Subcutaneous abdominal adipose tissue (tissue), 5 donors: ENCODE measurements at regions not wholly inside any gene's neighbourhood (a gene's known extent, or its start where the extent isn't known, plus 50 kb on each side); places are given as distances from the start of the nearest gene placed in this dataset.

Source experiments
- H3K27ac ChIP-seq: one replicate; pipeline ENCODE4 v1.7.0; 2013; ENCODE audit warnings: low read depth, mild to moderate bottlenecking, inconsistent platforms, low read length, moderate library complexity
- H3K27me3 ChIP-seq, 5 donors: one replicate each; pipeline ENCODE4 v1.7.0; 2013; ENCODE audit warnings: low read length in 5 of 5, inconsistent platforms in 1 of 5; ENCODE audit not compliant: control insufficient read depth in 5 of 5, insufficient read depth in 4 of 5
- H3K36me3 ChIP-seq, 5 donors: one replicate each; pipeline ENCODE4 v1.7.0; 2013; ENCODE audit warnings: low read length in 5 of 5; ENCODE audit not compliant: control insufficient read depth in 5 of 5, insufficient read depth in 5 of 5
- H3K4me1 ChIP-seq, 5 donors: one replicate each; pipeline ENCODE4 v1.7.0; 2013; ENCODE audit warnings: low read length in 5 of 5, mild to moderate bottlenecking in 3 of 5, moderate library complexity in 1 of 5; ENCODE audit not compliant: control insufficient read depth in 5 of 5, insufficient read depth in 5 of 5
- H3K4me3 ChIP-seq, 5 donors: one replicate each; pipeline ENCODE4 v1.7.0; 2013; ENCODE audit warnings: low read length in 5 of 5, low read depth in 1 of 5
- H3K9ac ChIP-seq, 5 donors: one replicate each; pipeline ENCODE4 v1.7.0; 2013; ENCODE audit warnings: low read length in 5 of 5, mild to moderate bottlenecking in 4 of 5, moderate library complexity in 3 of 5
- H3K9me3 ChIP-seq, 5 donors: one replicate each; pipeline ENCODE4 v1.7.0; 2013; ENCODE audit warnings: low read length in 5 of 5; ENCODE audit not compliant: control insufficient read depth in 5 of 5
- donor health status: healthy.
- donor health status: healthy.
- donor health status: healthy.
- donor health status: healthy.
- donor health status: healthy.

DNA sequence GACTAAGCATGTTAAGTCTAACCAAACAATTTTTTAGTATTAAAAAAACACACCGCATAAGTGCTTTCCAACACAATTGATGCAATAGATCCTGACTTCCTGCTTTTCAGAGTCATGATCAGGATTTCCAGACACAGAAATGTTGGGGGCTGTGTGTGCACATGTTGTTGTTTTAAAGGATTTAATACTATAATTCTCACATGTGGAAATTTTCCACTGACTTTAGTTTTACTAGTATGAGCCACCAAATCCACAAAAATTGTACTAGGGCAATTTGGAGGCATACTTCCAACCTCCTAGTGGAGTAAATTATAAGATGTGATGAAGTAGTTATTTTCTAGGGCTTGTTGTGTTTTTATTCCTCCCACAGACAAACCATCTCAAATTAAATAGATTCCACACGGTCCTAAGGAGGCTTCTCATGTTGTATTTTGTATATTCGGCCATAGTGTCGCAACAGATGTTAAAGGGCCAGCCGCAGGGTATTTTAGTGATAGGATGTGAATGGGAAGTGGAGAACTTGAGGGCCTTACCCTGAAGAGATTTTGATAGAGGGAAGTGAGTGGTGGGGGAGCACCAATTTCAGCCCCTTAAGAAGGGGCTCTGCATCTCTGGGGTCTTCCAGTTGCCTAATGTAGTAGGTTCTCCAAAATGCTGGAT is 108.9 kb upstream of the KLF7 start:
- no peaks in the 10 kb centered on the region for H3K27me3 ChIP-seq
- H3K4me3 ChIP-seq = no peak overlapping the region
- no peaks in the 10 kb centered on the region for H3K4me1 ChIP-seq
- H3K27ac ChIP-seq = no peak overlapping the region
- H3K9ac ChIP-seq = no peak overlapping the region
- H3K9me3 ChIP-seq = no peaks in the 10 kb centered on the region
- H3K36me3 ChIP-seq = no peaks in the 10 kb centered on the region

GRCh38 chr2:207275779-207276178 is 110.0 kb upstream of the KLF7 start:
- H3K4me3 ChIP-seq = no peak overlapping the region
- no peaks in the 10 kb centered on the region for H3K27me3 ChIP-seq
- H3K4me1 ChIP-seq = no peaks in the 10 kb centered on the region
- H3K27ac ChIP-seq = no peak overlapping the region
- no peaks in the 10 kb centered on the region for H3K36me3 ChIP-seq
- H3K9ac ChIP-seq = no peak overlapping the region
- H3K9me3 ChIP-seq = no peaks in the 10 kb centered on the region

GRCh38 chr2:207276248-207276647 is 110.5 kb upstream of the KLF7 start:
- no peak overlapping the region for H3K4me3 ChIP-seq
- H3K27ac ChIP-seq = no peak overlapping the region
- H3K27me3 ChIP-seq = no peaks in the 10 kb centered on the region
- H3K9me3 ChIP-seq = no peaks in the 10 kb centered on the region
- H3K4me1 ChIP-seq = no peaks in the 10 kb centered on the region
- no peak overlapping the region for H3K9ac ChIP-seq
- no peaks in the 10 kb centered on the region for H3K36me3 ChIP-seq

DNA sequence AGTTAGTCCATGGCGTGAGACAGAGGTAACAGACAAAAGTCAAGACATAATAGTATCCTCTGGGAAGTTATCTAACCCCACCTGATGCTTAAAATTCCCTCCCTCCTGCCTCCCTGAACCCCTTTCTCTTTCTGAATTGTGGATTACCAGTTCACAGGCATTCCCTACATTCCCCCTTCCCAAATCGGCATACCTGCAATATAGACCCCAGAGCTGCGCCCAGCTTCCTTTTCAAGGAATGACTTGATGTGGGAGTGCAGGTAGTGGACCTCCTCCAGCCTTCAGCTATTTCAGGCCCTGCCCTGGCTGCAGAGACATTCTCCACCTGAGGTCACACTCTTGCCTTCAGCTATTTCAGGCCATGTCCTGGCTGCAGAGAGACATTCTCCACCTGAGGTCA is 111.1 kb upstream of the KLF7 start:
- no peaks in the 10 kb centered on the region for H3K9me3 ChIP-seq
- no peaks in the 10 kb centered on the region for H3K4me1 ChIP-seq
- H3K36me3 ChIP-seq = no peaks in the 10 kb centered on the region
- no peak overlapping the region for H3K9ac ChIP-seq
- H3K27me3 ChIP-seq = no peaks in the 10 kb centered on the region
- no peak overlapping the region for H3K4me3 ChIP-seq
- no peak overlapping the region for H3K27ac ChIP-seq

DNA sequence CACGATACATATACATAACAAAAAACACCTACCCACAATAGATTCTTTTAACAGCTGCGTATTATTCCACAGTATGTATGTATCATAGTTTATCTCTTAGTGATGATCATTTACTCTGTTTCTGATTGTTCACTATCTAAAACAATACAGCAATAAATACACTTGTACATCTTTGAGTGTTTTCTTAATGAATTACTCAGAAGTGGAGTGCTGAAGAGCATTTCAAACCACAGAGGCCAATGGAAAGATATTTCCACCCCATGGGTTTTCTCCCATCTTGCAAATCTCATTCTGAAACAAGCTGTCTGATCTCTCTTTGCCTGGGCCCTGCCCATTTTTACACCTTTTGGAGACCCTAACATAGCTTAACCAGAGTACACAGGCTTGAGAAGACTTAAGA is 113.8 kb upstream of the KLF7 start:
- Histone ChIP-seq H3K9me3 (no peaks in the 10 kb centered on the region), H3K27ac (no peak overlapping the region), H3K4me3 (no peak overlapping the region), H3K9ac (no peak overlapping the region), H3K27me3 (no peaks in the 10 kb centered on the region), H3K4me1 (peaks cover 0 to 4% (median 0%) of the 10 kb centered on the region in 5 donors), H3K36me3 (no peaks in the 10 kb centered on the region)

DNA sequence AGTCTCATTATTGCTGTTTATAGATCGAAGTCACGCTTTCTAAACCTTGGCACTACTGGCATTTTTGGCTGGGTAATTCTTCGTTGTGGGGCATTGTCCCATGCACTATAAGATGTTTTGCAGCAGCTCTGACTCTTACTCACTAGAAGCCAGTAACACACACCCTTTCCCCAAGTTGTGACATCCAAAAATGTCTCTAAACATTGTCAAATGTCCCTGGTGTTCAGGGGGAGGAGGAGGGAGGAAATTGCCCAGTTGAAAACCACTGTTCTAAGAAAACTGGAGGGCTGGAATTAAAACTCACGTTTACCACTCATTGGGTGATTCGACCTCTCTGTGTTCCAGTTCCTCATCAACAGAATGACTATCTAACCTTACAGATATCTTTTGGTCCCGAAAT is 115.7 kb upstream of the KLF7 start:
- Histone ChIP-seq H3K4me3 (no peak overlapping the region), H3K9ac (no peak overlapping the region), H3K27ac (no peak overlapping the region)

DNA sequence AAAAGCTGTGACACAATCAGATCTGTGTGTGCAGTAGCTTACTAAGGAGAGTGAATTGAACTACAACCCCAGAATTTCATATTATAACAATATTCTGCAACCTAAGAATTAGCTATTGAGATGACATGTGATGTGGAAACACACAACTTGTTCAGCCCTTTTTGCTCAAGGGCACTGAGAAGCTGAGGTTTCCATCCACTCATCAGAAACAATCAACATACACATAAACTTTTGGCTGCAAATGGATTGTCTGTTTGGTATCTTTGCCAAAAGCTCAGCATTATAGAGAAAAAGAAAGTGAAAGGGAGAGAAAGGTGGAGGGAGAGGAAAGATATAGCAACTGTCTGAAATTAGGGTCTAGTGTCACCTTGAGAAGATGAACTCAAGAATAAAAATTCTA is 117.2 kb upstream of the KLF7 start:
- no peak overlapping the region for H3K9ac ChIP-seq
- H3K36me3 ChIP-seq = no peaks in the 10 kb centered on the region
- H3K9me3 ChIP-seq = no peaks in the 10 kb centered on the region
- no peaks in the 10 kb centered on the region for H3K27me3 ChIP-seq
- no peak overlapping the region for H3K4me3 ChIP-seq
- peaks cover 0 to 4% (median 0%) of the 10 kb centered on the region in 5 donors for H3K4me1 ChIP-seq
- no peak overlapping the region for H3K27ac ChIP-seq

More for the DNA sequence above, 115.7 kb upstream of the KLF7 start:
- Histone ChIP-seq H3K4me1 (peaks cover 0 to 4% (median 0%) of the 10 kb centered on the region in 5 donors), H3K9me3 (no peaks in the 10 kb centered on the region), H3K36me3 (no peaks in the 10 kb centered on the region), H3K27me3 (no peaks in the 10 kb centered on the region)

- Histone ChIP-seq H3K4me3 (no peak overlapping the region), H3K27me3 (no peaks in the 10 kb centered on the region), H3K27ac (no peak overlapping the region), H3K9ac (no peak overlapping the region), H3K36me3 (no peaks in the 10 kb centered on the region), H3K9me3 (no peaks in the 10 kb centered on the region), H3K4me1 (peaks cover 0 to 4% (median 0%) of the 10 kb centered on the region in 5 donors)
Measured at GRCh38 chr2:207283356-207283755, 117.6 kb upstream of the KLF7 start.

DNA sequence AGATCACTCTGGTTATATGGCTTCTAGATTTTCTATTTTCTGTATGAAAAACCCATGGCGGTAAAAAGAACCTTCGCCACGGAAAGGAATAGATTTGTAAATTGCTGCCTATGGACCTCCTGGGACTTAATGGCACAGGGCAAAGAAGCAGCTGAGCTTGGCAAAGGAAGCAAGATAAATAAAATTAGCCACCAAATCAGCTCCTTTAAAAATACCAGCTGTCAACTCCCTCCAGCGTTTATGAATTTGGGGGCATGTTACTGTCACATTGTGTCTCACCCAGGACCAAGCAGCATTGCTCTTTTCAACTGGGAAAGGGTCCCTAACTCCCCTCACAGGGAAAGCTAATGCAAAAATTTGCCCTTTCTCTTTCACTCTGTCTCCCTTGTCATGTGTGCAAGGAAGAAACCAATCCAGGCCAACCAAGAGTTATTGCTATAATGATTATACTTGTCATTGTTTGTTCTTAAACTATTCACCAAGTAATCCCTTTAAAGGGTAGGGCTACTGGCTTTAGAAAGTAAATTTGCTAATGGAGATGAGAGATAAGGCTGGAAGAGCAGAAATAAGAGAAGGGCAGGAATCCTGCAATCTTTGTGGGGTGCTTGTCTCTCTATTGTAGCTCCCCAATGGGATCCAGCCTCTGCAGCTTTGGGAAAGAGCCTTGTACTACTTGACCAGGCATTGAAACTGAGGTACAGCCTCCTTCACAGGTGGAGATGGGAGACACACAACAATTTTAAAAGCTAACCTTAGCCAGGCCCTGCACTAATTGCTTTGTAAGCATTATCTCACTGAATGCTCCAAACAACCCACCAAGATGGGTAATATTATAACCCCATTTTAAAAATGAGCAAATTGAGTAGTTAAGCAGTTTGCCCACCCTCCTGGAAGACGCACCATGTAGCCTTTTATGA is 119.1 kb upstream of the KLF7 start:
- H3K9ac ChIP-seq = no peak overlapping the region
- no peaks in the 10 kb centered on the region for H3K36me3 ChIP-seq
- H3K4me1 ChIP-seq = peaks cover 0 to 14% (median 4%) of the 10 kb centered on the region in 5 donors
- no peak overlapping the region for H3K27ac ChIP-seq
- no peak overlapping the region for H3K4me3 ChIP-seq
- no peaks in the 10 kb centered on the region for H3K9me3 ChIP-seq
- H3K27me3 ChIP-seq = no peaks in the 10 kb centered on the region

GRCh38 chr2:207285473-207285815 is 119.7 kb upstream of the KLF7 start:
- Histone ChIP-seq H3K27ac (no peak overlapping the region), H3K9ac (no peak overlapping the region), H3K9me3 (no peaks in the 10 kb centered on the region), H3K4me3 (no peak overlapping the region), H3K27me3 (no peaks in the 10 kb centered on the region), H3K4me1 (peaks cover 0 to 14% (median 4%) of the 10 kb centered on the region in 5 donors), H3K36me3 (no peaks in the 10 kb centered on the region)
